H9 (cell line): ENCODE measurements at regions not wholly inside any gene's neighbourhood (a gene's known extent, or its start where the extent isn't known, plus 50 kb on each side); places are given as distances from the start of the nearest gene placed in this dataset.

Experiments
- DNase-seq: peaks from one replicate; pipeline ENCODE4 v3.0.0-alpha.2; 2017
- H2AFZ ChIP-seq: one replicate; pipeline ENCODE4 v1.6.1; 2013; ENCODE audit warnings: mild to moderate bottlenecking, low read length, control low read depth, moderate library complexity
- H2AK5ac ChIP-seq: 2 replicates; pipeline ENCODE4 v1.6.1; 2013; ENCODE audit warnings: low read length, control low read depth, mixed read lengths; ENCODE audit not compliant: insufficient read length
- H2BK120ac ChIP-seq: one replicate; pipeline ENCODE4 v1.6.1; 2013; ENCODE audit warnings: low read depth, mild to moderate bottlenecking, low read length, control low read depth, inconsistent platforms; ENCODE audit not compliant: poor library complexity, severe bottlenecking
- H2BK12ac ChIP-seq: 2 replicates; pipeline ENCODE4 v1.6.1; 2013; ENCODE audit warnings: low read length, control low read depth, mixed read lengths, low read depth; ENCODE audit not compliant: insufficient read length
- H2BK15ac ChIP-seq: 2 replicates; pipeline ENCODE4 v1.6.1; 2013; ENCODE audit warnings: low read depth, low read length, control low read depth
- H2BK20ac ChIP-seq: one replicate; pipeline ENCODE4 v1.6.1; 2013; ENCODE audit warnings: low read depth, mild to moderate bottlenecking, low read length, control low read depth, inconsistent platforms; ENCODE audit not compliant: poor library complexity, severe bottlenecking
- H2BK5ac ChIP-seq: 2 replicates; pipeline ENCODE4 v1.6.1; 2013; ENCODE audit warnings: low read length, control low read depth, mixed read lengths; ENCODE audit not compliant: insufficient read length
- H3K14ac ChIP-seq: 2 replicates; pipeline ENCODE4 v1.6.1; 2013; ENCODE audit warnings: low read length, control low read depth; ENCODE audit not compliant: insufficient read depth
- H3K18ac ChIP-seq: 2 replicates; pipeline ENCODE4 v1.6.1; 2013; ENCODE audit warnings: low read depth, mild to moderate bottlenecking, mixed read lengths, low read length, control low read depth; ENCODE audit not compliant: insufficient read length
- H3K23ac ChIP-seq: 2 replicates; pipeline ENCODE4 v1.6.1; 2013; ENCODE audit warnings: low read length, control low read depth, mixed read lengths, low read depth; ENCODE audit not compliant: insufficient read length
- H3K23me2 ChIP-seq: 2 replicates; pipeline ENCODE4 v1.6.1; 2013; ENCODE audit warnings: low read depth, mild to moderate bottlenecking, mixed read lengths, low read length, control low read depth; ENCODE audit not compliant: insufficient read length, poor library complexity, severe bottlenecking
- H3K27ac ChIP-seq: 2 replicates; pipeline ENCODE4 v1.5.1; 2013; ENCODE audit warnings: low read length, control low read depth, mixed read lengths, low read depth; ENCODE audit not compliant: insufficient read length
- H3K27me3 ChIP-seq: 2 replicates; pipeline ENCODE4 v1.6.1; 2013; ENCODE audit warnings: low read length, control low read depth, inconsistent platforms; ENCODE audit not compliant: insufficient read depth
- H3K4ac ChIP-seq: 2 replicates; pipeline ENCODE4 v1.6.1; 2013; ENCODE audit warnings: low read depth, mild to moderate bottlenecking, control low read depth, inconsistent platforms, low read length, moderate library complexity
- H3K4me1 ChIP-seq: 2 replicates; pipeline ENCODE4 v1.6.1; 2013; ENCODE audit warnings: low read length, control low read depth, inconsistent platforms; ENCODE audit not compliant: insufficient read depth
- H3K4me2 ChIP-seq: 2 replicates; pipeline ENCODE4 v1.6.1; 2013; ENCODE audit warnings: low read length, control low read depth, mixed read lengths; ENCODE audit not compliant: insufficient read length, insufficient read depth
- H3K56ac ChIP-seq: 2 replicates; pipeline ENCODE4 v1.6.1; 2013; ENCODE audit warnings: low read depth, mild to moderate bottlenecking, mixed read lengths, low read length, control low read depth; ENCODE audit not compliant: insufficient read length
- H3K79me1 ChIP-seq: 2 replicates; pipeline ENCODE4 v1.6.1; 2013; ENCODE audit warnings: low read depth, mild to moderate bottlenecking, moderate library complexity, low read length, control low read depth, inconsistent platforms; ENCODE audit not compliant: insufficient read depth, poor library complexity, severe bottlenecking
- H3K79me2 ChIP-seq: 2 replicates; pipeline ENCODE4 v1.6.1; 2013; ENCODE audit warnings: low read length, control low read depth, inconsistent platforms; ENCODE audit not compliant: insufficient read depth
- H3K9ac ChIP-seq: 2 replicates; pipeline ENCODE4 v1.6.1; 2013; ENCODE audit warnings: low read length, control low read depth, mixed read lengths; ENCODE audit not compliant: insufficient read length; ENCODE audit errors: extremely low read depth
- H3K9me3 ChIP-seq: one replicate; pipeline ENCODE4 v1.6.1; 2013; ENCODE audit warnings: low read depth, low read length, inconsistent platforms; ENCODE audit not compliant: control insufficient read depth
- H3T11ph ChIP-seq: one replicate; pipeline ENCODE4 v1.6.1; 2013; ENCODE audit warnings: mild to moderate bottlenecking, low read length, control low read depth, inconsistent platforms
- H4K20me1 ChIP-seq: one replicate; pipeline ENCODE4 v1.6.1; 2013; ENCODE audit not compliant: control insufficient read depth, insufficient read length, insufficient read depth
- H4K5ac ChIP-seq: 2 replicates; pipeline ENCODE4 v1.6.1; 2013; ENCODE audit warnings: low read depth, mild to moderate bottlenecking, mixed read lengths, low read length, control low read depth; ENCODE audit not compliant: insufficient read length
- H4K8ac ChIP-seq: replicated peaks from 2 replicates; pipeline ENCODE4 v1.6.1; 2013; ENCODE audit warnings: low read length, control low read depth, mixed read lengths, low read depth; ENCODE audit not compliant: insufficient read length
- H4K91ac ChIP-seq: 2 replicates; pipeline ENCODE4 v1.6.1; 2013; ENCODE audit warnings: low read depth, mild to moderate bottlenecking, moderate library complexity, mixed read lengths, low read length, control low read depth; ENCODE audit not compliant: insufficient read length
- H3K27ac Mint-ChIP-seq, 3 experiments: 2 replicates in 2 of 3; 3 replicates in 1 of 3; pipeline ENCODE4 v1.8.0; 2020 to 2021; ENCODE audit warnings: mixed read lengths in 3 of 3, mild to moderate bottlenecking in 1 of 3, moderate library complexity in 1 of 3
- H3K27me3 Mint-ChIP-seq: 2 replicates; pipeline ENCODE4 v1.8.0; 2021; ENCODE audit warnings: low read depth, mild to moderate bottlenecking, moderate library complexity, mixed read lengths
- H3K36me3 Mint-ChIP-seq, 3 experiments: 2 replicates in 2 of 3; 3 replicates in 1 of 3; pipeline ENCODE4 v1.8.0; 2020 to 2021; ENCODE audit warnings: low read depth in 3 of 3, mixed read lengths in 3 of 3; ENCODE audit not compliant: insufficient read depth in 1 of 3
- H3K4me1 Mint-ChIP-seq, 2 experiments: 2 replicates each; pipeline ENCODE4 v1.8.0; 2020; ENCODE audit warnings: mixed read lengths in 2 of 2
- H3K4me3 Mint-ChIP-seq, 2 experiments: 2 replicates in 1 of 2; 3 replicates in 1 of 2; pipeline ENCODE4 v1.8.0; 2020 to 2021; ENCODE audit warnings: mild to moderate bottlenecking in 2 of 2, mixed read lengths in 2 of 2, moderate library complexity in 1 of 2
- H3K9me3 Mint-ChIP-seq, 2 experiments: 2 replicates in 1 of 2; 3 replicates in 1 of 2; pipeline ENCODE4 v1.8.0; 2020; ENCODE audit warnings: mild to moderate bottlenecking in 2 of 2, mixed read lengths in 2 of 2, moderate library complexity in 1 of 2
- CTCF ChIP-seq: fragments of 200-600 bp; sonication (generic); conservative IDR thresholded peaks from 3 replicates; pipeline ENCODE4 v1.8.0; 2021; ENCODE audit warnings: antibody characterized with exemption, mild to moderate bottlenecking
- WGBS: extraction: QIAGEN DNeasy Blood & Tissue Kit; methylation state at CpG from one replicate; pipeline ENCODE4 v1.1.7; 2013; ENCODE audit warnings: missing lambda C conversion rate, low lambda C conversion rate, mixed read lengths; ENCODE audit not compliant: insufficient read length; ENCODE audit errors: extremely low coverage; 5-methylcytosine and 5-hydroxymethylcytosine counted together

DNA sequence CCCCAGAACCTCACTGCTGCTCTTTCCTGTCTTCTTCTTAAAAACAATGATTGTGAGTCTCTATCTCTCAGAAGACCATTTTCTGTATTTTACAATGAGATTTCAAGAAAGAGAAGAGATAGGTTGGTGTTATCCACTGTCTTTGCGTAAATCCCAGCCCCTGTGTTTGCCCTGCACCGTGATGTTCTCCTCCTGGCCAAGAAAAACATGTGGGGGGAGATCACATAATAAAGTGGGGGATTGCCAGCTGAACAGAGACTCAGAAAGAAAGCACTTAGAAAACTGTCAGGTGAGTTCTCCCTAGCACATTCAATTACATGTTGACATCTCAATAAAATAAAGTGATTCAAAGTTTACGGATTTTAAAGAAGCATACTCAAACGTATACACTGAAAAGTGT is 105.0 kb upstream of the PITRM1 start:
- H4K5ac ChIP-seq: no peak overlapping the region
- peaks cover 10% of the 10 kb centered on the region for H3K27me3 Mint-ChIP-seq

More for the DNA sequence above, 105.0 kb upstream of the PITRM1 start:
- H3K56ac ChIP-seq: no peak overlapping the region
- no peaks in the 10 kb centered on the region for H3K23me2 ChIP-seq
- H4K8ac ChIP-seq: no peak overlapping the region
- no peak overlapping the region for H2BK5ac ChIP-seq
- no peaks in the 10 kb centered on the region for H3K79me1 ChIP-seq
- H2AFZ ChIP-seq: no peak overlapping the region
- Mint-ChIP-seq H3K36me3 (peaks cover 0 to 21% (median 0%) of the 10 kb centered on the region in 3 experiments; a peak in 5 of 7 replicates), H3K4me1 (peaks cover 29% of the 10 kb centered on the region in 2 experiments), H3K4me3 (no peak overlapping the region), H3K27ac (no peak overlapping the region), H3K9me3 (peaks cover 5 to 7% of the 10 kb centered on the region in 2 experiments; a peak in 4 of 5 replicates)
- no peak overlapping the region for H3K4me2 ChIP-seq
- H2AK5ac ChIP-seq: no peak overlapping the region
- H3K27me3 ChIP-seq: no peaks in the 10 kb centered on the region
- H3K4ac ChIP-seq: no peak overlapping the region
- no peak overlapping the region for H3K23ac ChIP-seq
- no CpG with 5 or more reads among the region's 4 CpGs for WGBS
- no peaks in the 10 kb centered on the region; the same call in 1 of the 2 replicates for H3K4me1 ChIP-seq
- H3T11ph ChIP-seq: no peak overlapping the region
- no peak for DNase-seq
- no peaks in the 10 kb centered on the region for H4K20me1 ChIP-seq
- H2BK12ac ChIP-seq: no peak overlapping the region
- no peak overlapping the region for H3K14ac ChIP-seq
- no peak overlapping the region for H2BK20ac ChIP-seq
- no peaks in the 10 kb centered on the region for H3K79me2 ChIP-seq
- no peak for TF ChIP-seq CTCF
- no peak overlapping the region for H3K18ac ChIP-seq
- no peaks in the 10 kb centered on the region for H3K9me3 ChIP-seq
- H3K27ac ChIP-seq: no peak overlapping the region
- H2BK15ac ChIP-seq: no peak overlapping the region
- H2BK120ac ChIP-seq: no peak overlapping the region
- no peak overlapping the region for H4K91ac ChIP-seq
- no peak overlapping the region for H3K9ac ChIP-seq
